ENCODE measurements at regions not wholly inside any gene's neighbourhood (a gene's known extent, or its start where the extent isn't known, plus 50 kb on each side); places are given as distances from the start of the nearest gene placed in this dataset.

DNA sequence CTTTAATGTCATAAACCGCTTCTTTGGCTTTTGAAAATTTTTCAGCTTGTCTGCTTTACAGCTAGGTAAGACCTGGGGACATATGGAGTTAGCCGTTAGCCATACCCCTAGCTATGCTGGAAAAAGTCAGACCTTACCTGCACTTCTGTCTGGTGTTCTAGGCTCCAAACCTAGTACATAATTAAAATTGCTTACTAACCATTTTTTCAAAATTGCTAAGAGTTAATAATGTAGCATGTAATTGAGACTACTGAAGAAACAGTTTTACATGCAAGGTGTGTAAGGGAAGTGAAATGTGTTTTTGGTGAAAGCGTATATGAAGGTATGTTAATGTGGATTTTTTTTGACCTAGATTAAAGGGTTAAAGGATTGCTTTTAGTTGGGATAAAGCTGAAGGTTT lies 336.9 kb downstream of the RNF144B start:
- H3K4me1 ChIP-seq (ENCODE audit: low read length) = no peaks in the 10 kb centered on the region
- no peaks in the 10 kb centered on the region for H3K36me3 ChIP-seq (replicated peaks; ENCODE audit: insufficient read depth, low read length)
- DNase-seq = no peak
- H3K27ac ChIP-seq (ENCODE audit: low read length) = no peak overlapping the region
- no peaks in the 10 kb centered on the region for H3K79me2 ChIP-seq (ENCODE audit: low read length)
- H3K9ac ChIP-seq (ENCODE audit: low read length) = no peak overlapping the region
- no peak overlapping the region for H3K4me2 ChIP-seq (ENCODE audit: low read depth, low read length)
- no peaks in the 10 kb centered on the region for H4K20me1 ChIP-seq (ENCODE audit: insufficient read depth, low read length)
- no peaks in the 10 kb centered on the region for H3F3A ChIP-seq (ENCODE audit: insufficient read depth, low read length)
- H3K9me3 ChIP-seq (replicated peaks; ENCODE audit: insufficient read depth, low read length) = no peaks in the 10 kb centered on the region
- H2AFZ ChIP-seq (ENCODE audit: low read length) = no peak overlapping the region
- H3K4me3 ChIP-seq (ENCODE audit: low read length) = no peak overlapping the region
- no peaks in the 10 kb centered on the region for H3K27me3 ChIP-seq (replicated peaks; ENCODE audit: insufficient read depth, low read length)
- H3K9me2 ChIP-seq (replicated peaks; ENCODE audit: insufficient read depth, low read length) = no peaks in the 10 kb centered on the region
- no peak for TF ChIP-seq EZH2 (optimal IDR thresholded peaks at IDR 0.05; ENCODE audit: low read depth, low read length)
- no peak for TF ChIP-seq EZH2phosphoT487 (IDR thresholded peaks at IDR 0.05; ENCODE audit: low read length)
- TF ChIP-seq, protein P1, sequence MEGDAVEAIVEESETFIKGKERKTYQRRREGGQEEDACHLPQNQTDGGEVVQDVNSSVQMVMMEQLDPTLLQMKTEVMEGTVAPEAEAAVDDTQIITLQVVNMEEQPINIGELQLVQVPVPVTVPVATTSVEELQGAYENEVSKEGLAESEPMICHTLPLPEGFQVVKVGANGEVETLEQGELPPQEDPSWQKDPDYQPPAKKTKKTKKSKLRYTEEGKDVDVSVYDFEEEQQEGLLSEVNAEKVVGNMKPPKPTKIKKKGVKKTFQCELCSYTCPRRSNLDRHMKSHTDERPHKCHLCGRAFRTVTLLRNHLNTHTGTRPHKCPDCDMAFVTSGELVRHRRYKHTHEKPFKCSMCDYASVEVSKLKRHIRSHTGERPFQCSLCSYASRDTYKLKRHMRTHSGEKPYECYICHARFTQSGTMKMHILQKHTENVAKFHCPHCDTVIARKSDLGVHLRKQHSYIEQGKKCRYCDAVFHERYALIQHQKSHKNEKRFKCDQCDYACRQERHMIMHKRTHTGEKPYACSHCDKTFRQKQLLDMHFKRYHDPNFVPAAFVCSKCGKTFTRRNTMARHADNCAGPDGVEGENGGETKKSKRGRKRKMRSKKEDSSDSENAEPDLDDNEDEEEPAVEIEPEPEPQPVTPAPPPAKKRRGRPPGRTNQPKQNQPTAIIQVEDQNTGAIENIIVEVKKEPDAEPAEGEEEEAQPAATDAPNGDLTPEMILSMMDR (IDR thresholded peaks at IDR 0.05; ENCODE audit: low read length) = no peak

DNA sequence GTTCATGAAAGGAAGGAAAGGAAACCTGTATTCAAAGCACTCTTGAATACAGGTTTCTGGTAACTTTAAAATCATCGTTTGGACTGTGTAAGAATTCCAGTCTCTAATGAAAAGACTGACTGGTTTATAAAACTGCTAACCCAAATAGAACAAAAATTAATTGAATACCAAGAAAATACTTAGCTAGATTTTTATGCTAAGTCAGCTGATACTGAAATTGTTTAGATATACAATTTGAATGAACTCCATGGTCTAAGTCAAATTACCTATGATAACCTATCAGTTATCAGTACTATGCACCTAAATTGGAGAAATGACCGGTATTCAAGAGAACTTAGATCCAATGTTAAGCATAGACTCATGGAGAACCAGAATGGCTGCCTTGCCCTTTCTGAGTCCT lies 338.3 kb downstream of the RNF144B start:
- H2AFZ ChIP-seq (ENCODE audit: low read length) = no peak overlapping the region
- no peaks in the 10 kb centered on the region for H3K9me3 ChIP-seq (replicated peaks; ENCODE audit: insufficient read depth, low read length)
- TF ChIP-seq EZH2phosphoT487 (IDR thresholded peaks at IDR 0.05; ENCODE audit: low read length) (no peak), EZH2 (optimal IDR thresholded peaks at IDR 0.05; ENCODE audit: low read depth, low read length) (no peak)
- TF ChIP-seq, protein P1 (IDR thresholded peaks at IDR 0.05; ENCODE audit: low read length) = no peak
- H3K9me2 ChIP-seq (replicated peaks; ENCODE audit: insufficient read depth, low read length) = no peaks in the 10 kb centered on the region
- H3K79me2 ChIP-seq (ENCODE audit: low read length) = no peaks in the 10 kb centered on the region
- no peaks in the 10 kb centered on the region for H3K4me1 ChIP-seq (ENCODE audit: low read length)
- H4K20me1 ChIP-seq (ENCODE audit: insufficient read depth, low read length) = no peaks in the 10 kb centered on the region
- H3K4me2 ChIP-seq (ENCODE audit: low read depth, low read length) = no peak overlapping the region
- no peak for DNase-seq
- no peak overlapping the region for H3K27ac ChIP-seq (ENCODE audit: low read length)
- H3K36me3 ChIP-seq (replicated peaks; ENCODE audit: insufficient read depth, low read length) = no peaks in the 10 kb centered on the region
- H3K27me3 ChIP-seq (replicated peaks; ENCODE audit: insufficient read depth, low read length) = no peaks in the 10 kb centered on the region
- no peaks in the 10 kb centered on the region for H3F3A ChIP-seq (ENCODE audit: insufficient read depth, low read length)
- H3K9ac ChIP-seq (ENCODE audit: low read length) = no peak overlapping the region
- no peak overlapping the region for H3K4me3 ChIP-seq (ENCODE audit: low read length)

DNA sequence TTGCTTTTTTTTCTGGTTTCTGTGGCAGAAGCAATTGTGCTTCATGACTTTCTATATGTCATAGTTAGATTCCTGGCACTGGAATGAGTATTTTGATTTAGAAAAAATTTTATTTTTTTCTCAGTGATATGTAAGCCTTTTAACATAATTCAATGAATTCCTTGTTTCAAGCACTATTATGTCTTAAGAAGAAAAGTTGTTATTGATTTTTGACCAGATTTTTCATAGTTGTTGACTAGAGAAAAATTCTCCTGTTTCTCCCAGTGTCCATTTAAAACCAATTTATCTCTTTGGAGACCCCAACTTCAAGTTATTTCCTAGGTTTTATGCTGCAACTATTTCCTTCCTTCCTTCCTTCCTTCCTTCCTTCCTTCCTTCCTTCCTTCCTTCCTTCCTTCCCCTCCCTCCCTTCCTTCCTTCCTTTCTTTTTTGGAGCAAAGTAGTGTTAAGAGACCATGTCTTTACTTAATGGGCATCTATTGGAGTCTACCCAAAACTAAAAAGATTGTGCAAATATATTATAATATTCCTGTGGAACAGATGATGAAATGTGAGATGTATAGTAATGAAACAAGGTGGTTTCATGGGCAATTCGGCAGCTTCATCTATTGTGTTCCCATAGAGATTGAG lies 346.9 kb downstream of the RNF144B start:
- Histone ChIP-seq H2AFZ (ENCODE audit: low read length) (no peak overlapping the region), H3K9ac (ENCODE audit: low read length) (no peak overlapping the region), H3K36me3 (replicated peaks; ENCODE audit: insufficient read depth, low read length) (no peaks in the 10 kb centered on the region), H3F3A (ENCODE audit: insufficient read depth, low read length) (no peaks in the 10 kb centered on the region), H3K4me1 (ENCODE audit: low read length) (no peaks in the 10 kb centered on the region), H3K9me3 (replicated peaks; ENCODE audit: insufficient read depth, low read length) (no peaks in the 10 kb centered on the region), H3K27ac (ENCODE audit: low read length) (no peak overlapping the region), H3K9me2 (replicated peaks; ENCODE audit: insufficient read depth, low read length) (no peaks in the 10 kb centered on the region), H3K4me2 (ENCODE audit: low read depth, low read length) (no peak overlapping the region), H3K79me2 (ENCODE audit: low read length) (no peaks in the 10 kb centered on the region), H3K4me3 (ENCODE audit: low read length) (no peak overlapping the region), H4K20me1 (ENCODE audit: insufficient read depth, low read length) (no peaks in the 10 kb centered on the region), H3K27me3 (replicated peaks; ENCODE audit: insufficient read depth, low read length) (no peaks in the 10 kb centered on the region)
- no peak for TF ChIP-seq EZH2 (optimal IDR thresholded peaks at IDR 0.05; ENCODE audit: low read depth, low read length)
- TF ChIP-seq, protein P1 (IDR thresholded peaks at IDR 0.05; ENCODE audit: low read length) = no peak
- no peak for TF ChIP-seq EZH2phosphoT487 (IDR thresholded peaks at IDR 0.05; ENCODE audit: low read length)
- DNase-seq = no peak

All from MM.1S (cell line).